Breast epithelium (tissue), 3 donors: ENCODE measurements at regions not wholly inside any gene's neighbourhood (a gene's known extent, or its start where the extent isn't known, plus 50 kb on each side); places are given as distances from the start of the nearest gene placed in this dataset.

Experiments used
- CTCF ChIP-seq, 3 donors: fragments of 450-650 bp; IDR thresholded peaks; one replicate each; pipeline ENCODE4 v1.5.1; 2016 to 2017; ENCODE audit warnings: antibody characterized with exemption in 3 of 3, mild to moderate bottlenecking in 3 of 3, moderate library complexity in 3 of 3
- POLR2A ChIP-seq: fragments of 450-650 bp; IDR thresholded peaks from one replicate; pipeline ENCODE4 v1.6.1; 2016; ENCODE audit warnings: antibody characterized with exemption, mild to moderate bottlenecking, moderate library complexity
- POLR2AphosphoS5 ChIP-seq, 3 donors: sonication (generic); formaldehyde crosslinking; IDR thresholded peaks; one replicate each; pipeline ENCODE4 v1.6.1; 2017; ENCODE audit warnings: antibody characterized with exemption in 3 of 3

GRCh38 chr7:63023182-63023787 lies 975.4 kb upstream of the ZNF722 start:
- TF ChIP-seq POLR2A (no peak), CTCF (IDR thresholded peaks at IDR 0.05) (no peak), POLR2AphosphoS5 (IDR thresholded peaks at IDR 0.05) (no peak)
